ENCODE measurements at regions not wholly inside any gene's neighbourhood (a gene's known extent, or its start where the extent isn't known, plus 50 kb on each side); places are given as distances from the start of the nearest gene placed in this dataset.

GRCh38 chr11:26112264-26112663 lies 219.7 kb upstream of the ANO3 start:
- DNase-seq, result no peak

GRCh38 chr11:26121466-26121865 lies 210.5 kb upstream of the ANO3 start:
- DNase-seq, result no peak

GRCh38 chr11:26126741-26127140 lies 205.2 kb upstream of the ANO3 start:
- no peak for DNase-seq

- DNase-seq, result no peak
These were observed 204.6 kb upstream of the ANO3 start for GRCh38 chr11:26127336-26127735.

GRCh38 chr11:26131406-26131805 lies 200.5 kb upstream of the ANO3 start:
- no peak for DNase-seq

GRCh38 chr11:26134053-26134452 lies 197.9 kb upstream of the ANO3 start:
- DNase-seq, result no peak

- peak; percentile 44 for DNase-seq
These were observed 197.2 kb upstream of the ANO3 start for GRCh38 chr11:26134481-26135355.

- DNase-seq, result peak; percentile 28
These were observed 194.3 kb upstream of the ANO3 start for GRCh38 chr11:26137651-26138050.

- no peak for DNase-seq
These were observed 189.0 kb upstream of the ANO3 start for GRCh38 chr11:26142891-26143290.

GRCh38 chr11:26143566-26144290 lies 188.2 kb upstream of the ANO3 start:
- no peak for DNase-seq

GRCh38 chr11:26144291-26144690 lies 187.6 kb upstream of the ANO3 start:
- DNase-seq, result no peak

GRCh38 chr11:26144911-26145310 lies 187.0 kb upstream of the ANO3 start:
- DNase-seq, result no peak

- DNase-seq, result no peak
These were observed 182.3 kb upstream of the ANO3 start for GRCh38 chr11:26149585-26149984.

- peak; percentile 64 for DNase-seq
These were observed 181.9 kb upstream of the ANO3 start for GRCh38 chr11:26150031-26150430.

GRCh38 chr11:26158251-26158650 lies 173.7 kb upstream of the ANO3 start:
- DNase-seq, result peak; percentile 13

- DNase-seq, result no peak
These were observed 169.6 kb upstream of the ANO3 start for GRCh38 chr11:26162291-26162690.

- DNase-seq, result peak; percentile 18
These were observed 145.5 kb upstream of the ANO3 start for GRCh38 chr11:26186389-26186788.

GRCh38 chr11:26187639-26188038 lies 144.3 kb upstream of the ANO3 start:
- DNase-seq, result peak; percentile 94

GRCh38 chr11:26188554-26188953 lies 143.4 kb upstream of the ANO3 start:
- DNase-seq, result peak; percentile 81

- no peak for DNase-seq
These were observed 140.7 kb upstream of the ANO3 start for GRCh38 chr11:26191193-26191592.

GRCh38 chr11:26193694-26194365 lies 138.1 kb upstream of the ANO3 start:
- peak; percentile 65 for DNase-seq

GRCh38 chr11:26194881-26195280 lies 137.0 kb upstream of the ANO3 start:
- no peak for DNase-seq

GRCh38 chr11:26198532-26199096 lies 133.3 kb upstream of the ANO3 start:
- no peak for DNase-seq

All from HCEC 1CT (cell line).